ENCODE measurements at regions not wholly inside any gene's neighbourhood (a gene's known extent, or its start where the extent isn't known, plus 50 kb on each side); places are given as distances from the start of the nearest gene placed in this dataset.

- Histone ChIP-seq H4K20me1 (ENCODE audit: control insufficient read depth, insufficient read depth, low read length, poor library complexity, severe bottlenecking) (no peaks in the 10 kb centered on the region), H3K4me3 (ENCODE audit: control extremely low read depth in 1 of 5, extremely low read depth in 1 of 5, insufficient read depth in 1 of 5, low read depth in 2 of 5, low read length in 4 of 5) (no peak overlapping the region), H3K36me3 (replicated peaks in 1 of 2; ENCODE audit: control extremely low read depth in 1 of 2, control insufficient read depth in 1 of 2, extremely low read depth in 1 of 2, insufficient read depth in 2 of 2, low read length in 1 of 2) (no peaks in the 10 kb centered on the region), H3K9me3 (ENCODE audit: control extremely low read depth in 1 of 3, control insufficient read depth in 2 of 3, insufficient read depth in 1 of 3, low read length in 2 of 3) (peaks cover 0 to 8% (median 0%) of the 10 kb centered on the region in 3 donors), H3K4me1 (ENCODE audit: control insufficient read depth in 2 of 2, insufficient read depth in 2 of 2, low read length in 2 of 2) (no peaks in the 10 kb centered on the region), H3K27ac (ENCODE audit: low read length in 2 of 2) (no peak overlapping the region), H3K79me2 (ENCODE audit: control insufficient read depth, insufficient read depth, low read length) (no peaks in the 10 kb centered on the region), H3K9ac (ENCODE audit: low read length) (no peak overlapping the region), H3K4me2 (replicated peaks; ENCODE audit: low read depth, low read length, poor library complexity, severe bottlenecking) (no peak overlapping the region), H3K27me3 (replicated peaks in 1 of 4; ENCODE audit: control extremely low read depth in 1 of 4, control insufficient read depth in 3 of 4, insufficient read depth in 4 of 4, low read length in 3 of 4) (peaks cover 0 to 21% (median 2%) of the 10 kb centered on the region in 4 experiments), H2AFZ (ENCODE audit: insufficient read depth, low read depth, low read length, poor library complexity, severe bottlenecking) (no peak overlapping the region)
- ATAC-seq (ENCODE audit: low read depth) (no peak), DNase-seq (no peak)
- H3K27me3 Mint-ChIP-seq, result peaks cover 42% of the 10 kb centered on the region
- WGBS (ENCODE audit: insufficient coverage), result 59% methylated on average over 3 of the region's 6 CpGs
- no peak overlapping the region for H3K4me3 Mint-ChIP-seq
- ChIA-PET POLR2A (no interaction called here), CTCF (no interaction called here)
- no peaks in the 10 kb centered on the region for H3K4me1 Mint-ChIP-seq
- intact Hi-C loops (cut with micrococcal nuclease), result no loop called here
- no peaks in the 10 kb centered on the region for H3K9me3 Mint-ChIP-seq (ENCODE audit: insufficient read depth)
- no peak overlapping the region for H3K27ac Mint-ChIP-seq
- TF ChIP-seq EZH2 (IDR thresholded peaks at IDR 0.05; ENCODE audit: borderline replicate concordance, insufficient read depth, low read depth, low read length, poor library complexity, severe bottlenecking), result no peak
- TF ChIP-seq CTCF (IDR thresholded peaks at IDR 0.05), result no peak
Measured at GRCh38 chr7:155401884-155402283, 56.0 kb upstream of the EN2 start.

GRCh38 chr7:155402941-155403340, 55.0 kb upstream of the EN2 start:
- no peaks in the 10 kb centered on the region for H3K9me3 Mint-ChIP-seq (ENCODE audit: insufficient read depth)
- H3K36me3 ChIP-seq (replicated peaks in 1 of 2; ENCODE audit: control extremely low read depth in 1 of 2, control insufficient read depth in 1 of 2, extremely low read depth in 1 of 2, insufficient read depth in 2 of 2, low read length in 1 of 2), result no peaks in the 10 kb centered on the region
- H3K27ac ChIP-seq (ENCODE audit: low read length in 2 of 2), result no peak overlapping the region
- TF ChIP-seq EZH2 (IDR thresholded peaks at IDR 0.05; ENCODE audit: borderline replicate concordance, insufficient read depth, low read depth, low read length, poor library complexity, severe bottlenecking), result no peak
- no peak for TF ChIP-seq CTCF (IDR thresholded peaks at IDR 0.05)
- no peaks in the 10 kb centered on the region for H3K79me2 ChIP-seq (ENCODE audit: control insufficient read depth, insufficient read depth, low read length)
- no peak overlapping the region for H3K4me3 Mint-ChIP-seq
- H4K20me1 ChIP-seq (ENCODE audit: control insufficient read depth, insufficient read depth, low read length, poor library complexity, severe bottlenecking), result no peaks in the 10 kb centered on the region
- no peak overlapping the region for H3K4me2 ChIP-seq (replicated peaks; ENCODE audit: low read depth, low read length, poor library complexity, severe bottlenecking)
- no peaks in the 10 kb centered on the region for H3K4me1 Mint-ChIP-seq
- peaks cover 0 to 21% (median 2%) of the 10 kb centered on the region in 4 experiments for H3K27me3 ChIP-seq (replicated peaks in 1 of 4; ENCODE audit: control extremely low read depth in 1 of 4, control insufficient read depth in 3 of 4, insufficient read depth in 4 of 4, low read length in 3 of 4)
- no peaks in the 10 kb centered on the region for H3K4me1 ChIP-seq (ENCODE audit: control insufficient read depth in 2 of 2, insufficient read depth in 2 of 2, low read length in 2 of 2)
- no peak overlapping the region for H3K4me3 ChIP-seq (ENCODE audit: control extremely low read depth in 1 of 5, extremely low read depth in 1 of 5, insufficient read depth in 1 of 5, low read depth in 2 of 5, low read length in 4 of 5)
- ChIA-PET POLR2A (no interaction called here), CTCF (no interaction called here)
- intact Hi-C loops (cut with micrococcal nuclease), result no loop called here
- H3K9me3 ChIP-seq (ENCODE audit: control extremely low read depth in 1 of 3, control insufficient read depth in 2 of 3, insufficient read depth in 1 of 3, low read length in 2 of 3), result peaks cover 0 to 9% (median 0%) of the 10 kb centered on the region in 3 donors
- H3K9ac ChIP-seq (ENCODE audit: low read length), result no peak overlapping the region
- peaks cover 42% of the 10 kb centered on the region for H3K27me3 Mint-ChIP-seq
- no peak overlapping the region for H3K27ac Mint-ChIP-seq
- ATAC-seq (ENCODE audit: low read depth), result no peak
- no peak for DNase-seq
- no peak overlapping the region for H2AFZ ChIP-seq (ENCODE audit: insufficient read depth, low read depth, low read length, poor library complexity, severe bottlenecking)
- 95% methylated on average over 4 of the region's 6 CpGs for WGBS (ENCODE audit: insufficient coverage)

All from B cell (primary cell).